Smooth muscle cell (in vitro differentiated cells): ENCODE measurements at regions not wholly inside any gene's neighbourhood (a gene's known extent, or its start where the extent isn't known, plus 50 kb on each side); places are given as distances from the start of the nearest gene placed in this dataset.

Experiments
- DNase-seq: peaks from one replicate; lab custom pipeline; 2025; ENCODE audit not compliant: unreplicated experiment; lab: John Stamatoyannopoulos, UW
- H2AFZ ChIP-seq: fragments of 200-600 bp; sonication (generic); 2 replicates; pipeline ENCODE4 v1.6.0; 2016; ENCODE audit warnings: antibody characterized with exemption, low read depth, mild to moderate bottlenecking
- H3F3A ChIP-seq: fragments of 200-600 bp; sonication (generic); 2 replicates; pipeline ENCODE4 v1.6.0; 2017; ENCODE audit warnings: antibody characterized with exemption, low read depth
- H3K27ac ChIP-seq: fragments of 200-600 bp; sonication (generic); 2 replicates; pipeline ENCODE4 v1.5.1; 2016; ENCODE audit warnings: low read depth, mild to moderate bottlenecking
- H3K27me3 ChIP-seq: fragments of 200-600 bp; sonication (generic); 2 replicates; pipeline ENCODE4 v1.6.1; 2016; ENCODE audit warnings: low read depth, mild to moderate bottlenecking
- H3K36me3 ChIP-seq: fragments of 200-600 bp; sonication (generic); 2 replicates; pipeline ENCODE4 v1.5.1; 2016; ENCODE audit warnings: low read depth
- H3K4me1 ChIP-seq: fragments of 200-600 bp; sonication (generic); 2 replicates; pipeline ENCODE4 v1.5.1; 2016; ENCODE audit warnings: low read depth
- H3K4me2 ChIP-seq: fragments of 200-600 bp; sonication (generic); 2 replicates; pipeline ENCODE4 v1.6.0; 2016; ENCODE audit warnings: mild to moderate bottlenecking
- H3K4me3 ChIP-seq: fragments of 200-600 bp; sonication (generic); 2 replicates; pipeline ENCODE4 v1.5.1; 2016; ENCODE audit warnings: mild to moderate bottlenecking
- H3K79me2 ChIP-seq: fragments of 200-600 bp; sonication (generic); 2 replicates; pipeline ENCODE4 v1.6.0; 2016; ENCODE audit warnings: low read depth, mild to moderate bottlenecking
- H3K9ac ChIP-seq: fragments of 200-600 bp; sonication (generic); 2 replicates; pipeline ENCODE4 v1.6.0; 2016; ENCODE audit warnings: low read depth
- H3K9me3 ChIP-seq: fragments of 200-600 bp; sonication (generic); replicated peaks from 2 replicates; pipeline ENCODE4 v1.5.1; 2016; ENCODE audit warnings: low read depth
- H4K20me1 ChIP-seq: fragments of 200-600 bp; sonication (generic); 2 replicates; pipeline ENCODE4 v1.6.0; 2016; ENCODE audit warnings: low read depth
- WGBS: methylation state at CpG from one replicate; pipeline ENCODE4 v1.1.7; 2016; ENCODE audit warnings: low lambda C conversion rate; 5-methylcytosine and 5-hydroxymethylcytosine counted together
- TF ChIP-seq, protein P1 (sequence below): fragments of 200-600 bp; sonication (generic); IDR thresholded peaks from 2 replicates; pipeline ENCODE4 v1.5.1; 2017; ENCODE audit warnings: borderline replicate concordance, mild to moderate bottlenecking, antibody characterized with exemption; ENCODE audit not compliant: insufficient read depth, poor library complexity, severe bottlenecking

DNA sequence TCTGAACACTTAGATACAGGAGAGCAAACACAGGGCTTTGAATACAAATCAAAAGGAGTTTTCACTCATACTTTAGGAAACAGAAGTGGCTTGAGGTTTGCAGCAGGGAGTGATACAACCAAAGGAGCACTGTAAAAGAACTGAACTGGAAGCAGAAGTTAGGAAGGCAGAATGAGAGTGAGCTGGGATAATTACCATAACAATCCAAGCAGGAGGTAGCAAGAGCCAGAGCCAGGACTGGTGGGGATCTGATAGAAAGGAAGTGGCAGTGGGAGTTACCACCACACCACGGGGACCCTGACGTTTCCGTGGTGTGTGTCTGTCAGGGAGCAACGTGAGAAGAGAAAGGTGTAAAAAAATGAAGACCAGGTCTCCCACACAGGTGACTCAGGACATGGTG lies 81.3 kb upstream of the EPB41L3 start:
- no peak overlapping the region for H3K4me2 ChIP-seq
- TF ChIP-seq, protein P1, sequence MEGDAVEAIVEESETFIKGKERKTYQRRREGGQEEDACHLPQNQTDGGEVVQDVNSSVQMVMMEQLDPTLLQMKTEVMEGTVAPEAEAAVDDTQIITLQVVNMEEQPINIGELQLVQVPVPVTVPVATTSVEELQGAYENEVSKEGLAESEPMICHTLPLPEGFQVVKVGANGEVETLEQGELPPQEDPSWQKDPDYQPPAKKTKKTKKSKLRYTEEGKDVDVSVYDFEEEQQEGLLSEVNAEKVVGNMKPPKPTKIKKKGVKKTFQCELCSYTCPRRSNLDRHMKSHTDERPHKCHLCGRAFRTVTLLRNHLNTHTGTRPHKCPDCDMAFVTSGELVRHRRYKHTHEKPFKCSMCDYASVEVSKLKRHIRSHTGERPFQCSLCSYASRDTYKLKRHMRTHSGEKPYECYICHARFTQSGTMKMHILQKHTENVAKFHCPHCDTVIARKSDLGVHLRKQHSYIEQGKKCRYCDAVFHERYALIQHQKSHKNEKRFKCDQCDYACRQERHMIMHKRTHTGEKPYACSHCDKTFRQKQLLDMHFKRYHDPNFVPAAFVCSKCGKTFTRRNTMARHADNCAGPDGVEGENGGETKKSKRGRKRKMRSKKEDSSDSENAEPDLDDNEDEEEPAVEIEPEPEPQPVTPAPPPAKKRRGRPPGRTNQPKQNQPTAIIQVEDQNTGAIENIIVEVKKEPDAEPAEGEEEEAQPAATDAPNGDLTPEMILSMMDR: no peak
- no peak overlapping the region for H2AFZ ChIP-seq
- 10% methylated on average over 4 of the region's 4 CpGs for WGBS
- no peak for DNase-seq
- H3K27ac ChIP-seq: no peak overlapping the region
- no peaks in the 10 kb centered on the region for H3K9me3 ChIP-seq
- H3K27me3 ChIP-seq: peaks cover 52% of the 10 kb centered on the region
- no peaks in the 10 kb centered on the region for H3K79me2 ChIP-seq
- H3K4me1 ChIP-seq: peaks cover 5% of the 10 kb centered on the region
- no peaks in the 10 kb centered on the region for H4K20me1 ChIP-seq
- H3K4me3 ChIP-seq: no peak overlapping the region
- H3K36me3 ChIP-seq: no peaks in the 10 kb centered on the region
- no peaks in the 10 kb centered on the region for H3F3A ChIP-seq
- H3K9ac ChIP-seq: no peak overlapping the region

DNA sequence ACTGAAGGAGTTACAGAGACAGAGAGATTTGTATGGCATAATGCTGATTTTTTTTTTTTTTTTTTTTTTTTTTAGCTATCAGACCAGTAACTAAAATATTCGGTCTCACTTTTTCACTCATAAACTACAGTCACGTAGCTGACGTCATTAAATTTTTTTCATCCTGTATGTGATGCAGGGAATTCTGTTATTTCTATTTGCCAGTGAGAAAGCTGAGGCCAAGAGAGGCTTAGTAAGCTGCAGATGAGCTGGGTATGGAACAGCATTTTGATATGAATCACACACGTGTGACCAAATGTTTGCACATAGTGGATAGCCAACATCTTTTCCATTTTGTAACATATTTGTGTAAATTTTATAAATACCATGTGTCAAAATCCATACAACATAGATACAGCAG lies 79.1 kb upstream of the EPB41L3 start:
- no peaks in the 10 kb centered on the region for H3F3A ChIP-seq

DNA sequence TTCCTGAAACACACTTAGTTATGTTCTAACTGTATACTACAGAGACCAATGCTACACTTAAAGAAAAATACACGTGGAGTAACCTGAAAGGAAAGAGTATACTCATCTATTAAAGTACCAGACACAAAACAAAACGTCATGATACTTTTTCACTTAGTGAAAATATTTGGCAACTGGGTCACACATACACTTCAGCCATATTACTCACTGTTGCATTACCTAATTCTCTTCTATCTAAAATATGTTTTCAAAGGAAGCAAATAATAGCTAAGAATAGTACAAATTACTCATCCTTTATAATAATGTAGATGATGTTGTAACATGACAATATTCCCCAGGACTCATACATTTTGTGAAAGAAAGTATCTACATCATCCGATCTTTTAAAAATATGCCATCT lies 76.5 kb upstream of the EPB41L3 start:
- H3K36me3 ChIP-seq: no peaks in the 10 kb centered on the region
- TF ChIP-seq, protein P1: no peak
- no peak for DNase-seq
- H3K27ac ChIP-seq: peak overlapping the region; percentile 64
- WGBS: 82% methylated on average over 3 of the region's 3 CpGs
- no peaks in the 10 kb centered on the region for H3K79me2 ChIP-seq
- no peaks in the 10 kb centered on the region for H3K9me3 ChIP-seq
- H3F3A ChIP-seq: no peaks in the 10 kb centered on the region
- no peaks in the 10 kb centered on the region for H3K4me1 ChIP-seq
- H3K4me3 ChIP-seq: no peak overlapping the region
- H3K4me2 ChIP-seq: no peak overlapping the region
- H2AFZ ChIP-seq: no peak overlapping the region
- no peaks in the 10 kb centered on the region for H4K20me1 ChIP-seq
- no peak overlapping the region for H3K9ac ChIP-seq
- peaks cover 16% of the 10 kb centered on the region for H3K27me3 ChIP-seq

More for the DNA sequence above, 79.1 kb upstream of the EPB41L3 start:
- Histone ChIP-seq H3K4me2 (no peak overlapping the region), H3K4me3 (no peak overlapping the region), H3K9ac (no peak overlapping the region), H3K36me3 (no peaks in the 10 kb centered on the region), H3K27ac (no peak overlapping the region), H3K27me3 (peaks cover 42% of the 10 kb centered on the region), H3K9me3 (no peaks in the 10 kb centered on the region), H2AFZ (no peak overlapping the region), H4K20me1 (no peaks in the 10 kb centered on the region), H3K79me2 (no peaks in the 10 kb centered on the region), H3K4me1 (peaks cover 2% of the 10 kb centered on the region)
- TF ChIP-seq, protein P1: no peak
- no peak for DNase-seq
- 86% methylated on average over 4 of the region's 4 CpGs for WGBS

DNA sequence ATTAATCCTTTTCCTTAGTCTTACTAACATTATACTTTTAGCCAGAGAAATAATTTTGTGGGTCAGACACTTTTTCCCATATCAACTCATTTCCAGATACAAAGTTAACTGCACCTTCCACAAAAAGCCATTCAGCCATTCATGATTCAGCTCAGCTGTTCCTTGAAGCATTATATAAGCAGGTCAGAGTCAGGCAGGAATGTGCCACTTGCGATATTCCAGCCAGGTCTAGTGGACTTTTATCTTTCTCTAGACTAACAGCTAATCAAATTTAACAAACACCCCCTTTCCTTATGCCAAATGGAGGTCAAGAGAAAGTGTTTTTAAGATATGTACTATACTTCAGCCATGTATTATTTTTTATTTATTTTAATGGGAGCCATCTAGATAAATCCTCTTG lies 75.6 kb upstream of the EPB41L3 start:
- Histone ChIP-seq H3K79me2 (no peaks in the 10 kb centered on the region), H3K36me3 (no peaks in the 10 kb centered on the region), H3F3A (no peaks in the 10 kb centered on the region), H3K4me3 (no peak overlapping the region), H3K9ac (no peak overlapping the region), H3K4me2 (no peak overlapping the region), H3K4me1 (no peaks in the 10 kb centered on the region), H3K27ac (peak overlapping the region; percentile 64), H4K20me1 (no peaks in the 10 kb centered on the region), H3K27me3 (peaks cover 7% of the 10 kb centered on the region), H3K9me3 (no peaks in the 10 kb centered on the region), H2AFZ (no peak overlapping the region)
- DNase-seq: no peak
- 81% methylated on average over 1 of the region's 1 CpG for WGBS
- TF ChIP-seq, protein P1: no peak
